ENCODE measurements at regions not wholly inside any gene's neighbourhood (a gene's known extent, or its start where the extent isn't known, plus 50 kb on each side); places are given as distances from the start of the nearest gene placed in this dataset.

GRCh38 chr7:130954918-130955564 is 221.0 kb upstream of the KLF14 start (continued):
- TF ChIP-seq ATF6 (CRISPR knock-in tag; IDR thresholded peaks at IDR 0.05) (no peak), ZNF671 (CRISPR knock-in tag; IDR thresholded peaks at IDR 0.05) (no peak), ZNF396 (CRISPR knock-in tag; IDR thresholded peaks at IDR 0.05; ENCODE audit: borderline replicate concordance) (no peak), KAT7 (CRISPR knock-in tag; IDR thresholded peaks at IDR 0.05; ENCODE audit: borderline replicate concordance) (no peak), TP53 (CRISPR knock-in tag; IDR thresholded peaks at IDR 0.05) (no peak), SP1 (CRISPR knock-in tag; conservative IDR thresholded peaks at IDR 0.05) (no peak), ZNF138 (CRISPR knock-in tag; conservative IDR thresholded peaks at IDR 0.05) (no peak), NR1H2 (CRISPR knock-in tag; IDR thresholded peaks at IDR 0.05) (no peak)

GRCh38 chr7:130955565-130955919 is 221.5 kb upstream of the KLF14 start:
- Mint-ChIP-seq H3K36me3 (peaks cover 11% of the 10 kb centered on the region), H3K4me1 (peaks cover 27% of the 10 kb centered on the region), H3K4me3 (no peak overlapping the region), H3K27ac (no peak overlapping the region), H3K9me3 (peaks cover 10% of the 10 kb centered on the region), H3K27me3 (ENCODE audit: low read depth) (no peaks in the 10 kb centered on the region)
- POLR2A ChIA-PET: no interaction called here
- DNase-seq (ENCODE audit: low spot score) (no peak), ATAC-seq (no peak)
- CTCF ChIA-PET: interaction anchor here (4.4 kb wide), 1 partner anchor 59 kb away, joined by 27 read pairs; no protein-coding TSS in a partner anchor
- TF ChIP-seq NR2C2 (CRISPR knock-in tag; IDR thresholded peaks at IDR 0.05): no peak
- no peak for TF ChIP-seq ZNF416 (CRISPR knock-in tag; IDR thresholded peaks at IDR 0.05)
- no peak for TF ChIP-seq ATF6 (CRISPR knock-in tag; IDR thresholded peaks at IDR 0.05)
- no peak for TF ChIP-seq SP1 (CRISPR knock-in tag; conservative IDR thresholded peaks at IDR 0.05)
- TF ChIP-seq TCF7 (CRISPR knock-in tag; IDR thresholded peaks at IDR 0.05; ENCODE audit: low read depth): no peak
- TF ChIP-seq ZNF263 (CRISPR knock-in tag; IDR thresholded peaks at IDR 0.05; ENCODE audit: low read depth): no peak
- no peak for TF ChIP-seq ZNF671 (CRISPR knock-in tag; IDR thresholded peaks at IDR 0.05)
- TF ChIP-seq CREM (CRISPR knock-in tag; IDR thresholded peaks at IDR 0.05): no peak
- no peak for TF ChIP-seq SMAD3 (CRISPR knock-in tag; IDR thresholded peaks at IDR 0.05; ENCODE audit: borderline replicate concordance)
- no peak for TF ChIP-seq ZNF396 (CRISPR knock-in tag; IDR thresholded peaks at IDR 0.05; ENCODE audit: borderline replicate concordance)
- no peak for TF ChIP-seq ZMAT4 (CRISPR knock-in tag; IDR thresholded peaks at IDR 0.05)
- TF ChIP-seq TP53 (CRISPR knock-in tag; IDR thresholded peaks at IDR 0.05): no peak
- no peak for TF ChIP-seq ZSCAN18 (CRISPR knock-in tag; IDR thresholded peaks at IDR 0.05)
- no peak for TF ChIP-seq MLX (CRISPR knock-in tag; IDR thresholded peaks at IDR 0.05)
- no peak for TF ChIP-seq CREB1 (CRISPR knock-in tag; IDR thresholded peaks at IDR 0.05)

All from WTC11 (cell line).